ENCODE measurements at regions not wholly inside any gene's neighbourhood (a gene's known extent, or its start where the extent isn't known, plus 50 kb on each side); places are given as distances from the start of the nearest gene placed in this dataset.
"Not testable (repeated sequence)": the region's sequence is repeated elsewhere in the genome, so short reads cannot be mapped to it uniquely, and the experiment has no call there.

DNA sequence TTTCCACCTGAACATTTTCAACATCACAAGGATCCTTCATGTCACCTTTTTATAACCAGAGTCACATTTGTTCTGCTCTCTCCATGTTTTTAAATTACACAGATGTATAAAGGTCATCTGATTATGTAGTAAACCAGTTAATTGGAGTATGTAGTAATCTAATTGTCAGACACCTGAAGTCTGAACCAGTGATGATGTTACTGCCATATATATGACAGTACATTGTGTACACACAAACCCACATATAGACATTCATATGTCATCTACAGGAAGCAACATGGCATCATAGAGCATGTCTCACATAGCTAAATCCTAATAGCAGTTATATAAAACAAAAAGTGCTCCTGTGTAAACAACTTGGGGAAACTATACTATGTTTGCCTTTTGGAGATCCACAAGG lies 95.9 kb upstream of the PRR23C start:
- no peaks in the 10 kb centered on the region for H3K27me3 ChIP-seq (ENCODE audit: control insufficient read depth, insufficient read depth, low read length)
- H3K36me3 ChIP-seq (ENCODE audit: control insufficient read depth, insufficient read depth, low read length): no peaks in the 10 kb centered on the region
- no peak overlapping the region for H3K9ac ChIP-seq
- no peak overlapping the region for H3K4me2 ChIP-seq (ENCODE audit: low read length)
- no peak overlapping the region for H3K27ac ChIP-seq
- TF ChIP-seq, protein P1, sequence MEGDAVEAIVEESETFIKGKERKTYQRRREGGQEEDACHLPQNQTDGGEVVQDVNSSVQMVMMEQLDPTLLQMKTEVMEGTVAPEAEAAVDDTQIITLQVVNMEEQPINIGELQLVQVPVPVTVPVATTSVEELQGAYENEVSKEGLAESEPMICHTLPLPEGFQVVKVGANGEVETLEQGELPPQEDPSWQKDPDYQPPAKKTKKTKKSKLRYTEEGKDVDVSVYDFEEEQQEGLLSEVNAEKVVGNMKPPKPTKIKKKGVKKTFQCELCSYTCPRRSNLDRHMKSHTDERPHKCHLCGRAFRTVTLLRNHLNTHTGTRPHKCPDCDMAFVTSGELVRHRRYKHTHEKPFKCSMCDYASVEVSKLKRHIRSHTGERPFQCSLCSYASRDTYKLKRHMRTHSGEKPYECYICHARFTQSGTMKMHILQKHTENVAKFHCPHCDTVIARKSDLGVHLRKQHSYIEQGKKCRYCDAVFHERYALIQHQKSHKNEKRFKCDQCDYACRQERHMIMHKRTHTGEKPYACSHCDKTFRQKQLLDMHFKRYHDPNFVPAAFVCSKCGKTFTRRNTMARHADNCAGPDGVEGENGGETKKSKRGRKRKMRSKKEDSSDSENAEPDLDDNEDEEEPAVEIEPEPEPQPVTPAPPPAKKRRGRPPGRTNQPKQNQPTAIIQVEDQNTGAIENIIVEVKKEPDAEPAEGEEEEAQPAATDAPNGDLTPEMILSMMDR (IDR thresholded peaks at IDR 0.05): no peak
- no peaks in the 10 kb centered on the region for H3K4me1 ChIP-seq
- no peaks in the 10 kb centered on the region for H3K79me2 ChIP-seq
- no peaks in the 10 kb centered on the region for H3K9me3 ChIP-seq (ENCODE audit: control insufficient read depth, low read length)
- H2AFZ ChIP-seq: no peak overlapping the region
- H3K4me3 ChIP-seq (ENCODE audit: low read depth, low read length): no peak overlapping the region

DNA sequence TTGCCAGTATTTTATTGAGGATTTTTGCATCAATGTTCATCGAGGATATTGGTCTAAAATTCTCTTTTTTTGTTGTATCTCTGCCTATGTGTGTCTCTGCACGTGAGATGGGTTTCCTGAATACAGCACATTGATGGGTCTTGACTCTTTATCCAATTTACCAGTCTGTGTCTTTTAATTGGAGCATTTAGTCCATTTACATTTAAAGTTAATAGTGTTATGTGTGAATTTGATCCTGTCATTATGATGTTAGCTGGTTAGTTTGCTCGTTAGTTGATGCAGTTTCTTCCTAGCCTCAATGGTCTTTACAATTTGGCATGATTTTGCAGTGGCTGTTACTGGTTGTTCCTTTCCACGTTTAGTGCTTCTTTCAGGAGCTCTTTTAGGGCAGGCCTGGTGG lies 101.3 kb upstream of the PRR23C start:
- H3K9me3 ChIP-seq (ENCODE audit: control insufficient read depth, low read length); H3K27ac ChIP-seq; H3K9ac ChIP-seq; H3K79me2 ChIP-seq; H3K4me3 ChIP-seq (ENCODE audit: low read depth, low read length); H3K4me1 ChIP-seq; H3K27me3 ChIP-seq (ENCODE audit: control insufficient read depth, insufficient read depth, low read length); H3K36me3 ChIP-seq (ENCODE audit: control insufficient read depth, insufficient read depth, low read length); H3K4me2 ChIP-seq (ENCODE audit: low read length); H2AFZ ChIP-seq: not testable (repeated sequence)

DNA sequence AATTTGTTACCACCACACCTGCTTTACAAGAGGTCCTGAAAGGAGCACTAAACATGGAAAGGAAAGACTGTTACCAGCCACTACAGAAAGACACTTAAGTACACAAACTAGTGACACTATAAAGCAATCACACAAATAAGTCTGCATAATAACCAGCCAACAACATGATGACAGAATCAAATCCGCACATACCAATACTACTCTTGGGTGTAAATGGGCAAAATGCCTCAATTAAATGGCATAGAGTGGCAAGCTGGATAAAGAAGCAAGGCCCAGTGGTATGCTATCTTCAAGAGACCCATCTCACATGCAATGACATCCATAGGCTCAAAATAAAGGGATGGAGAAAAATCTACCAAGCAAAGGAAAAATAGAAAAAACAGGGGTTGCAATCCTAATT lies 106.8 kb upstream of the PRR23C start:
- H3K27ac ChIP-seq: no peak overlapping the region
- H3K79me2 ChIP-seq: no peaks in the 10 kb centered on the region
- H3K36me3 ChIP-seq (ENCODE audit: control insufficient read depth, insufficient read depth, low read length): no peaks in the 10 kb centered on the region
- TF ChIP-seq, protein P1 (IDR thresholded peaks at IDR 0.05): no peak
- no peak overlapping the region for H3K4me3 ChIP-seq (ENCODE audit: low read depth, low read length)
- H3K9me3 ChIP-seq (ENCODE audit: control insufficient read depth, low read length): no peaks in the 10 kb centered on the region
- H3K9ac ChIP-seq: no peak overlapping the region
- H3K4me2 ChIP-seq (ENCODE audit: low read length): no peak overlapping the region
- no peaks in the 10 kb centered on the region for H3K4me1 ChIP-seq
- H2AFZ ChIP-seq: no peak overlapping the region
- H3K27me3 ChIP-seq (ENCODE audit: control insufficient read depth, insufficient read depth, low read length): no peaks in the 10 kb centered on the region

DNA sequence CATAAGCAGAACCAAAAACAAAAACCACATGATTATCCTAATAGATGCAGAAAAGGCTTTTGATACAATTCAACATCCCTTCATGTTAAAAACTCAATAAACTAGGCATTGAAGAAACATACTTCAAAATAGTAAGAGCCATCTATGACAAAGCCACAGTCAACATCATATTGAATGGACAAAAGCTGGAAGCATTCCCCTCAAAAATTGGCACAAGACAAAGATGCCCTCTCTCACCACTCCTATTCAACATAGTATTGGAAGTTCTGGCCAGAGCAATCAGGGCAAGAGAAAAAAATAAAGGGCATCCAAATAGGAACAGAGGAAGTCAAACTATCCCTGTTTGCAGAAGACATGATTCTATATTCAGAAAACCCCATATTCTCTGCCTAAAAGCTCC lies 108.7 kb upstream of the PRR23C start:
- H3K36me3 ChIP-seq (ENCODE audit: control insufficient read depth, insufficient read depth, low read length); H3K27me3 ChIP-seq (ENCODE audit: control insufficient read depth, insufficient read depth, low read length); H3K4me2 ChIP-seq (ENCODE audit: low read length); H3K9me3 ChIP-seq (ENCODE audit: control insufficient read depth, low read length); H3K79me2 ChIP-seq; H3K27ac ChIP-seq; H3K4me3 ChIP-seq (ENCODE audit: low read depth, low read length); H2AFZ ChIP-seq; H3K4me1 ChIP-seq; H3K9ac ChIP-seq: not testable (repeated sequence)

DNA sequence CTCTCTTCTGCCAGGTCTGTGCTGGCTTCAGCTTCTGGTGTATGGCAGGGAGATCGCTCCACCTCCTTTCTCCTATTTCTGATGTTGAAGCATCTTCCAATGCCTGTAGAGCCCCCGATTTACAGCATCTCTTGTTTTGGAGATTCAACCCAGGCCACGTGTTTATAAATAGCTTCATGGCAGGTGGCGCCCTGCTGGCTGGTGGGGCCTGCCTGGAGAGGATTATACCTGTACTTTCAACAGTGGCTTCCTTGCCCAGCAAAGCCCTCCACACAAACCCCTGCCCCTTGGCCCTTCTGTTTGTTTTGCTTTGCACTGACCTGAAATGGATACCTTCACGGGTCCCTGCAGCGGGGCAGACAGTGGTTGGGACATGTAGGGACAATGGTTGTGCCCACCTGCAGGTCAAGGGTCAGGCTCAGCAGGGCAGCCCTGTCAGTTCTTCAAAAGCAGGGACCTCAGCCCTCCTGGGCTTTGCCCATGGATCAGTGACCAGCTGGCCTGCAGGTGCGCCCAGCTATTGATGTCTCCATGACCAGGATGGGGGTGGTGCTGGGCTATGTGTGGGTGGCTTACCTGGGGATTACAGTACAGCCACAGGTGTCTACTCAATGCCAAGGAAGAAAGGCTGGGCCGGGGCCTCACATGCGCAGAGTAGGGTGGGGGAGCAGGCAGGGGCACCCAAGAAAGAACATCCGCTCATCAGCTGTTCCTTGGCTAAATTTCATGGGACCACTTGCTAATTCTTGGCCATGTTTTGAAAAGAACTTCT lies 112.7 kb upstream of the PRR23C start:
- H3K36me3 ChIP-seq (ENCODE audit: control insufficient read depth, insufficient read depth, low read length): no peaks in the 10 kb centered on the region
- no peaks in the 10 kb centered on the region for H3K4me1 ChIP-seq
- no peak overlapping the region for H2AFZ ChIP-seq
- H3K27ac ChIP-seq: no peak overlapping the region
- H3K9me3 ChIP-seq (ENCODE audit: control insufficient read depth, low read length): no peaks in the 10 kb centered on the region
- no peaks in the 10 kb centered on the region for H3K79me2 ChIP-seq
- no peak overlapping the region for H3K4me3 ChIP-seq (ENCODE audit: low read depth, low read length)
- no peak overlapping the region for H3K9ac ChIP-seq
- H3K27me3 ChIP-seq (ENCODE audit: control insufficient read depth, insufficient read depth, low read length): no peaks in the 10 kb centered on the region
- TF ChIP-seq, protein P1 (IDR thresholded peaks at IDR 0.05): no peak
- H3K4me2 ChIP-seq (ENCODE audit: low read length): no peak overlapping the region

DNA sequence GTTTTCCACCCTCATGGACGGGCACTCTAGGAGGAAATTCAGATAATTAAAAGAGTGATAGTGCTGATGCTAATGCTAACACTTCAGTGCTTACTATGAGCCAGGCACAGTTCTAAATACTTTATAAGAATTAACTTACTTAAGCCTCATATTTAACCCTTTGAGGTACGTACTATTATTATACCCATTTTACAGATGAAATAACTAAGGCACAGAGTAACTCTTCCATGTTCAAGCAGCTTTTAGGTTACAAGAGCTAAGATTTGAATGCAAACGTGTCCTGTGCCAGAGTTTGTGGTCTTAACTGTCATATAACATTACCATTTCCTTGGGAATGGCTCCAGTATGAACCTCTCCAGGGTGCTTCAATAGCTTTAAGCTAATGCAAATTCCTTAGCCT lies 114.7 kb upstream of the PRR23C start:
- Histone ChIP-seq H3K4me2 (ENCODE audit: low read length) (no peak overlapping the region), H3K9me3 (ENCODE audit: control insufficient read depth, low read length) (no peaks in the 10 kb centered on the region), H3K4me1 (no peaks in the 10 kb centered on the region), H3K36me3 (ENCODE audit: control insufficient read depth, insufficient read depth, low read length) (no peaks in the 10 kb centered on the region), H3K27ac (no peak overlapping the region), H3K79me2 (no peaks in the 10 kb centered on the region), H3K27me3 (ENCODE audit: control insufficient read depth, insufficient read depth, low read length) (no peaks in the 10 kb centered on the region), H2AFZ (no peak overlapping the region), H3K4me3 (ENCODE audit: low read depth, low read length) (no peak overlapping the region), H3K9ac (no peak overlapping the region)
- TF ChIP-seq, protein P1 (IDR thresholded peaks at IDR 0.05): no peak

Data from parathyroid adenoma (tissue), 2 donors.